A673 (cell line): ENCODE measurements at regions not wholly inside any gene's neighbourhood (a gene's known extent, or its start where the extent isn't known, plus 50 kb on each side); places are given as distances from the start of the nearest gene placed in this dataset.

Experiments
- BruUV-seq: library from RNA; stranded (reverse); fragments of 400-500 nt; replicated peaks from 2 replicates; lab custom pipeline; 2021; lab: Mats Ljungman, UMichigan
- CTCF ChIA-PET: fragments of 300-600 bp; sonication (Branson Sonifier 250); formaldehyde crosslinking; loops from one replicate; lab custom pipeline; 2022; ENCODE audit warnings: antibody characterized with exemption; lab: Charles Lee
- POLR2A ChIA-PET: fragments of 300-600 bp; sonication (Branson Sonifier 250); formaldehyde crosslinking; loops from one replicate; lab custom pipeline; 2022; ENCODE audit warnings: antibody characterized with exemption; ENCODE audit not compliant: low non-redundant PET; lab: Charles Lee
- DNase-seq: peaks from one replicate; pipeline ENCODE4 v3.0.0-alpha.2; 2015; ENCODE audit warnings: low spot score
- H3K27ac ChIP-seq: fragments of 200-600 bp; sonication (generic); 2 replicates; pipeline ENCODE4 v1.5.1; 2016; ENCODE audit warnings: mixed run types, low read depth, mild to moderate bottlenecking, mixed read lengths, antibody characterized with exemption, low read length; ENCODE audit not compliant: poor library complexity, severe bottlenecking
- H3K27me3 ChIP-seq: fragments of 200-600 bp; sonication (generic); replicated peaks from 2 replicates; pipeline ENCODE4 v1.6.1; 2017; ENCODE audit warnings: mixed run types, low read depth, mild to moderate bottlenecking, mixed read lengths, antibody characterized with exemption, low read length; ENCODE audit not compliant: insufficient read depth, poor library complexity
- H3K36me3 ChIP-seq: fragments of 200-600 bp; sonication (generic); 2 replicates; pipeline ENCODE4 v1.6.1; 2016; ENCODE audit warnings: mixed run types, mild to moderate bottlenecking, mixed read lengths, antibody characterized with exemption, low read length; ENCODE audit not compliant: insufficient read depth, poor library complexity, severe bottlenecking
- H3K4me1 ChIP-seq: fragments of 200-600 bp; sonication (generic); 2 replicates; pipeline ENCODE4 v1.6.1; 2017; ENCODE audit warnings: mixed run types, mild to moderate bottlenecking, mixed read lengths, antibody characterized with exemption, low read length; ENCODE audit not compliant: insufficient read depth, poor library complexity, severe bottlenecking
- H3K4me3 ChIP-seq: fragments of 200-600 bp; sonication (generic); 2 replicates; pipeline ENCODE4 v1.5.1; 2016; ENCODE audit warnings: low read depth, mixed run types, mild to moderate bottlenecking, mixed read lengths, low read length; ENCODE audit not compliant: poor library complexity, severe bottlenecking
- H3K9me3 ChIP-seq: fragments of 200-600 bp; sonication (generic); 2 replicates; pipeline ENCODE4 v1.6.1; 2016; ENCODE audit warnings: mixed run types, low read depth, mild to moderate bottlenecking, mixed read lengths, antibody characterized with exemption, low read length; ENCODE audit not compliant: poor library complexity, severe bottlenecking
- EZH2 ChIP-seq: fragments of 200-600 bp; sonication (generic); IDR thresholded peaks from 2 replicates; pipeline ENCODE4 v1.6.1; 2017; ENCODE audit warnings: borderline replicate concordance, low read depth, mild to moderate bottlenecking, mixed read lengths, antibody characterized with exemption, low read length; ENCODE audit not compliant: poor library complexity, severe bottlenecking
- intact Hi-C: fragments of 100-400 bp; cut with micrococcal nuclease; formaldehyde crosslinking; loops from one replicate; pipeline ENCODE4 v1.10.0; 2022; ENCODE audit not compliant: unreplicated experiment
- TF ChIP-seq, protein P1 (sequence below): fragments of 300-800, 200-600 bp; sonication (generic); conservative IDR thresholded peaks from 2 replicates; pipeline ENCODE4 v1.5.1; 2017; ENCODE audit warnings: low read depth, mild to moderate bottlenecking, antibody characterized with exemption, low read length, moderate library complexity, mixed read lengths

DNA sequence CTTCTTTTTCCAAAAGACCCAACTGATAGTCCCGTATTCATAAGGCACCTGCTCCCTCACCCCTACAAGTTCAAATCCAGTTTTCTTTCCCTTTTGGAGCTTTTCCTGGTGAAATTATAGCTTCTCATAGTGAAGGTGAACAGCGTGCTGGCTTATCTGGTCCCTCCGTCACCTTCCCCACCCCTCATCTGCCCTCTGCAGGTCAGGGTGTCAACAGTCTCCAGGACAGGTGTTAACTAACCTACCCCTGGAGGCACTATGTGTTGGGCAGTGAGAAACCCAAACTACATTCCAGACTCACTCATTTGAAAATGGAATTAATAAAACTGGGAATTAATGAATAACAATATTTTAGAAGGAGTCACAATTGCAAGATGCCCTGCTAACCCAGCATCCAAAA, 109.0 kb upstream of the TAS2R1 start:
- CTCF ChIA-PET, result no interaction called here
- DNase-seq, result no peak
- POLR2A ChIA-PET, result no interaction called here
- Histone ChIP-seq H3K9me3 (no peaks in the 10 kb centered on the region), H3K4me1 (no peaks in the 10 kb centered on the region), H3K36me3 (no peaks in the 10 kb centered on the region), H3K27ac (no peak overlapping the region), H3K27me3 (peaks cover 8% of the 10 kb centered on the region), H3K4me3 (no peak overlapping the region)
- TF ChIP-seq EZH2, result no peak
- TF ChIP-seq, protein P1, sequence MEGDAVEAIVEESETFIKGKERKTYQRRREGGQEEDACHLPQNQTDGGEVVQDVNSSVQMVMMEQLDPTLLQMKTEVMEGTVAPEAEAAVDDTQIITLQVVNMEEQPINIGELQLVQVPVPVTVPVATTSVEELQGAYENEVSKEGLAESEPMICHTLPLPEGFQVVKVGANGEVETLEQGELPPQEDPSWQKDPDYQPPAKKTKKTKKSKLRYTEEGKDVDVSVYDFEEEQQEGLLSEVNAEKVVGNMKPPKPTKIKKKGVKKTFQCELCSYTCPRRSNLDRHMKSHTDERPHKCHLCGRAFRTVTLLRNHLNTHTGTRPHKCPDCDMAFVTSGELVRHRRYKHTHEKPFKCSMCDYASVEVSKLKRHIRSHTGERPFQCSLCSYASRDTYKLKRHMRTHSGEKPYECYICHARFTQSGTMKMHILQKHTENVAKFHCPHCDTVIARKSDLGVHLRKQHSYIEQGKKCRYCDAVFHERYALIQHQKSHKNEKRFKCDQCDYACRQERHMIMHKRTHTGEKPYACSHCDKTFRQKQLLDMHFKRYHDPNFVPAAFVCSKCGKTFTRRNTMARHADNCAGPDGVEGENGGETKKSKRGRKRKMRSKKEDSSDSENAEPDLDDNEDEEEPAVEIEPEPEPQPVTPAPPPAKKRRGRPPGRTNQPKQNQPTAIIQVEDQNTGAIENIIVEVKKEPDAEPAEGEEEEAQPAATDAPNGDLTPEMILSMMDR, result no peak
- intact Hi-C loops, result no loop called here
- BruUV-seq, result no TSS peak

DNA sequence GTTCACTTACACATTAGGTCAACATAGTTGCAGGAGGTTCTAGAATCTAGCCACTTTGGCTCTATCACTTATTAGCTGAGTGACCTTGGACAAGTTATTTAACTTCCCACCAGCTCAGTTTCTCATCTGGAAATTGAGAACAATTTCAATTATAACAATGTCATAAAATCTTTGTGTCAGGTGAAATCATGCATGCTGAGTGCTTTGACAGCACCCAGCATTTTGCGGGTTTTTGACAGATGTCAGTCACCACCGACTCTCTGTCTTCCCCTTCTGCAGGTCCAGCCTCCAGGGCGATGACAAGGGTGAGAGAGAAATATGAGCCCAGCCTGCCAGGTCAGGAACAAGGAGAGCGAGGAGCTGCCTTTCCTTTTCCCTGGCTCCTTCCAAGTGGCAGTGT, 107.1 kb upstream of the TAS2R1 start:
- Histone ChIP-seq H3K27me3 (peaks cover 8% of the 10 kb centered on the region), H3K27ac (no peak overlapping the region), H3K4me3 (no peak overlapping the region), H3K36me3 (no peaks in the 10 kb centered on the region), H3K4me1 (no peaks in the 10 kb centered on the region), H3K9me3 (no peaks in the 10 kb centered on the region)
- TF ChIP-seq, protein P1, result no peak
- TF ChIP-seq EZH2, result no peak
- intact Hi-C loops, result no loop called here
- no peak for DNase-seq
- no TSS peak for BruUV-seq
- POLR2A ChIA-PET, result no interaction called here
- CTCF ChIA-PET, result no interaction called here

DNA sequence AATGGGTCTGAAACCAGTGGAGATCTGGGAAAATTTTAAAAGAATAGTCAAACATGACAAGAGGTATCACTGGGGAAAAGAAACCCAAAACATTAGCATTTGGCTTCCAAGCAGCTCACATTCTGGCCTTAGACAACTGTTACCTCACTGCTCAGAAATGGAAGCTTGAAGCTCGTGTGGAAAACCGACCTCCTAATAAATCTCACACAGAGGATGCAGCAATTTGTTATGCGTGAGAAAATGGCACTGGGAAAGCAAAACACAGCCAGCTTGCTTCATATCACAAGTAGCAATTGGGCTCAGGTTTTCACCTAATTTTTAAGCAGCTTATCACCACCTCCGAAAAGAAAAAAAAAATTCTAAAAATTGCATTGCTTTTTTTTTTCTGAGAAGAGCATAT, 103.3 kb upstream of the TAS2R1 start:
- ChIA-PET CTCF (no interaction called here), POLR2A (no interaction called here)
- intact Hi-C loops, result no loop called here
- no peak for DNase-seq
- TF ChIP-seq EZH2, result no peak
- TF ChIP-seq, protein P1, result no peak
- BruUV-seq, result no TSS peak
- Histone ChIP-seq H3K4me3 (no peak overlapping the region), H3K36me3 (no peaks in the 10 kb centered on the region), H3K9me3 (no peaks in the 10 kb centered on the region), H3K27ac (no peak overlapping the region), H3K4me1 (no peaks in the 10 kb centered on the region), H3K27me3 (no peaks in the 10 kb centered on the region)
